ENCODE measurements at regions not wholly inside any gene's neighbourhood (a gene's known extent, or its start where the extent isn't known, plus 50 kb on each side); places are given as distances from the start of the nearest gene placed in this dataset.

DNA sequence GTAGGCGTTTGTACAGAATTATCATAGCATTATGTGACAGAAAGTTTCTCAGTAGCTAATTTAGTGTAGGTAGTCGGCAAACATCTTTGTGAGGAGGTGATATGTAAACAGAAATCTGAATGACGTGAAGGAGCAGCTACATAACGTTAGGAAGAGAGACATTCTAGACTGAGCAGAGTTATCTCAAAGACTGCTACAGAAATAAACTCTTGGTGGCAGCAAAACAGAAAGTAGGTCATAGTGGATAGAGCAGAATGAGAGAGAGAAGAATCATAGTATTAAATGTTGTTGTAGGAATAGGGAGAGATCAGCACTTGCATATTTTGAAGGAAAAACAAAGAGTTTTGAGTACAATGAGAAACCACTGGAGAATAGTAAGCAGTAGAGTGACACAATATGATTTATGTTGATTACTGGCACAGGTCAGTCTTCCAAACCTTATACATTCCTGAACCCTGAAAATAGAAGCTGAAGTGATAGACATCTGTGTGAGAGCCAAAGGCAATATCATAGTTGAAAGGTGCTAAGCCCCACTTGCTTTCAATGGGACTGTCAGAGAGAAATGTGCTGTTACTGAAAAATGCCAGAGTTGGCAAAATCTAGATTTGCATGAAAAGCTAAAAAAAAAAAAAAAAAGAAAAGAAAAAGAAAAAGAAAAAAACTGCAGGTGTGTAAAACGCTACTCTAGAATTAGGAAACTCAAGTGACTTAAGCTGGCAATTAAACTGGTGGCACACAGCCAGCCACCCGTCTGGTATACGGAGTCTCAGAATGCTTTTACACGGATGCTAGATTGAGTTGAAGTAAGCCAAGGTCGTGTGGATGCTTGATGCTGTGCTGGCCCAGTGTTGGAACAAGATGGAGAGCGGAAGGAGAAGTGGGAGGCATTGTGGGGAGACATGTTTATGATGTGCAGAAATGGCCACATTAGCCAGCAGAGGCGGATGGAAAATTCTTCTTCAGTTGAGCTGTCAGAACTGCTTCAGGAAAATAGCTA is 750.2 kb upstream of the HS3ST1 start:
- POLR2A ChIA-PET = no interaction called here
- H3K9me3 ChIP-seq = no peaks in the 10 kb centered on the region
- H3K4me2 ChIP-seq = no peak overlapping the region
- H3K27ac ChIP-seq = no peak overlapping the region
- no peak overlapping the region for H3K4me3 ChIP-seq
- CTCF ChIA-PET = no interaction called here
- ATAC-seq = no peak
- under 1% methylated on average over 11 of the region's 11 CpGs for WGBS (ENCODE audit: missing lambda C conversion rate)
- FAIRE-seq = no peak
- no peaks in the 10 kb centered on the region for H3K4me1 ChIP-seq
- TF ChIP-seq CBX8 (IDR thresholded peaks at IDR 0.05) (no peak), ESRRA (IDR thresholded peaks at IDR 0.05; ENCODE audit: borderline replicate concordance, low read length) (no peak), RFX5 (IDR thresholded peaks at IDR 0.05) (no peak), ZFP36 (IDR thresholded peaks at IDR 0.05; ENCODE audit: borderline replicate concordance, partially characterized antibody) (no peak), EHF (CRISPR knock-in tag; IDR thresholded peaks at IDR 0.05) (no peak)
- TF ChIP-seq, protein P1, sequence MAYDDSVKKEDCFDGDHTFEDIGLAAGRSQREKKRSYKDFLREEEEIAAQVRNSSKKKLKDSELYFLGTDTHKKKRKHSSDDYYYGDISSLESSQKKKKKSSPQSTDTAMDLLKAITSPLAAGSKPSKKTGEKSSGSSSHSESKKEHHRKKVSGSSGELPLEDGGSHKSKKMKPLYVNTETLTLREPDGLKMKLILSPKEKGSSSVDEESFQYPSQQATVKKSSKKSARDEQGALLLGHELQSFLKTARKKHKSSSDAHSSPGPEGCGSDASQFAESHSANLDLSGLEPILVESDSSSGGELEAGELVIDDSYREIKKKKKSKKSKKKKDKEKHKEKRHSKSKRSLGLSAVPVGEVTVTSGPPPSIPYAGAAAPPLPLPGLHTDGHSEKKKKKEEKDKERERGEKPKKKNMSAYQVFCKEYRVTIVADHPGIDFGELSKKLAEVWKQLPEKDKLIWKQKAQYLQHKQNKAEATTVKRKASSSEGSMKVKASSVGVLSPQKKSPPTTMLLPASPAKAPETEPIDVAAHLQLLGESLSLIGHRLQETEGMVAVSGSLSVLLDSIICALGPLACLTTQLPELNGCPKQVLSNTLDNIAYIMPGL (CRISPR knock-in tag; IDR thresholded peaks at IDR 0.05; ENCODE audit: borderline replicate concordance) = no peak
- DNase-seq (ENCODE audit: low read depth in 1 of 2, low spot score in 1 of 2) = no peak

DNA sequence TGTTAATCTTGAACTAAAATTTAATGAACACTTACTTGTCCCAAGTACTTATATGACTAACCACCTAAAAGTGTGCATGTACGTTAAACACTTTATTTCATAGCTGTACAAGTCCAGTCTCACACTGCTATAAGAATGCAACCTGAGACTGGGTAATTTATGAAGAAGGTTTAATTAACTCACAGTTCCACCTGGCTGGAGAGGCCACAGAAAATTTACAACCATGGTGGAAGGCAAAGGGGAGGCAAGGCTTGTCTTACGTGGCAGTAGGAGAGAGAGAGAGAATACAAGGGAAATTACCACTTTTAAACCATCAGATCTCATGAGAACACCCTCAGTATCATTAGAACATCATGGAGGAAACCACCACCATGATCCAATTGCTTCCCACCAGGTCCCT is 748.7 kb upstream of the HS3ST1 start:
- no peak for DNase-seq (ENCODE audit: low read depth in 1 of 2, low spot score in 1 of 2)
- FAIRE-seq = no peak
- 0% methylated on average over 2 of the region's 2 CpGs for WGBS (ENCODE audit: missing lambda C conversion rate)
- Histone ChIP-seq H3K9me3 (no peaks in the 10 kb centered on the region), H3K4me1 (no peaks in the 10 kb centered on the region), H3K27ac (no peak overlapping the region), H3K4me3 (no peak overlapping the region), H3K4me2 (no peak overlapping the region)
- ChIA-PET POLR2A (no interaction called here), CTCF (no interaction called here)
- no peak for ATAC-seq
- TF ChIP-seq, protein P2, sequence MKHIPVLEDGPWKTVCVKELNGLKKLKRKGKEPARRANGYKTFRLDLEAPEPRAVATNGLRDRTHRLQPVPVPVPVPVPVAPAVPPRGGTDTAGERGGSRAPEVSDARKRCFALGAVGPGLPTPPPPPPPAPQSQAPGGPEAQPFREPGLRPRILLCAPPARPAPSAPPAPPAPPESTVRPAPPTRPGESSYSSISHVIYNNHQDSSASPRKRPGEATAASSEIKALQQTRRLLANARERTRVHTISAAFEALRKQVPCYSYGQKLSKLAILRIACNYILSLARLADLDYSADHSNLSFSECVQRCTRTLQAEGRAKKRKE (CRISPR knock-in tag; IDR thresholded peaks at IDR 0.05; ENCODE audit: low read depth) = no peak
- TF ChIP-seq NPAS2 (CRISPR knock-in tag; IDR thresholded peaks at IDR 0.05; ENCODE audit: borderline replicate concordance) = no peak
- TF ChIP-seq HOXA7 (CRISPR knock-in tag; IDR thresholded peaks at IDR 0.05) = no peak
- TF ChIP-seq, protein P3, sequence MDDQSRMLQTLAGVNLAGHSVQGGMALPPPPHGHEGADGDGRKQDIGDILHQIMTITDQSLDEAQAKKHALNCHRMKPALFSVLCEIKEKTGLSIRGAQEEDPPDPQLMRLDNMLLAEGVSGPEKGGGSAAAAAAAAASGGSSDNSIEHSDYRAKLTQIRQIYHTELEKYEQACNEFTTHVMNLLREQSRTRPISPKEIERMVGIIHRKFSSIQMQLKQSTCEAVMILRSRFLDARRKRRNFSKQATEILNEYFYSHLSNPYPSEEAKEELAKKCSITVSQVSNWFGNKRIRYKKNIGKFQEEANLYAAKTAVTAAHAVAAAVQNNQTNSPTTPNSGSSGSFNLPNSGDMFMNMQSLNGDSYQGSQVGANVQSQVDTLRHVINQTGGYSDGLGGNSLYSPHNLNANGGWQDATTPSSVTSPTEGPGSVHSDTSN (IDR thresholded peaks at IDR 0.05) = no peak
- TF ChIP-seq CBX2 (IDR thresholded peaks at IDR 0.05; ENCODE audit: borderline replicate concordance, low read depth) = no peak
- TF ChIP-seq FOSL2 (IDR thresholded peaks at IDR 0.05) = no peak
- TF ChIP-seq FOSL2 (CRISPR knock-in tag; IDR thresholded peaks at IDR 0.05) = no peak
- TF ChIP-seq RARB (CRISPR knock-in tag; IDR thresholded peaks at IDR 0.05) = no peak
- no peak for TF ChIP-seq HOXB5 (CRISPR knock-in tag; IDR thresholded peaks at IDR 0.05)
- TF ChIP-seq ZSCAN20 (CRISPR knock-in tag; IDR thresholded peaks at IDR 0.05) = no peak
- TF ChIP-seq, protein P4, sequence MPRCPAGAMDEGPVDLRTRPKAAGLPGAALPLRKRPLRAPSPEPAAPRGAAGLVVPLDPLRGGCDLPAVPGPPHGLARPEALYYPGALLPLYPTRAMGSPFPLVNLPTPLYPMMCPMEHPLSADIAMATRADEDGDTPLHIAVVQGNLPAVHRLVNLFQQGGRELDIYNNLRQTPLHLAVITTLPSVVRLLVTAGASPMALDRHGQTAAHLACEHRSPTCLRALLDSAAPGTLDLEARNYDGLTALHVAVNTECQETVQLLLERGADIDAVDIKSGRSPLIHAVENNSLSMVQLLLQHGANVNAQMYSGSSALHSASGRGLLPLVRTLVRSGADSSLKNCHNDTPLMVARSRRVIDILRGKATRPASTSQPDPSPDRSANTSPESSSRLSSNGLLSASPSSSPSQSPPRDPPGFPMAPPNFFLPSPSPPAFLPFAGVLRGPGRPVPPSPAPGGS (IDR thresholded peaks at IDR 0.05) = no peak
- TF ChIP-seq FOSB (CRISPR knock-in tag; IDR thresholded peaks at IDR 0.05) = no peak
- TF ChIP-seq RFX5 (IDR thresholded peaks at IDR 0.05) = no peak
- TF ChIP-seq, protein P5, sequence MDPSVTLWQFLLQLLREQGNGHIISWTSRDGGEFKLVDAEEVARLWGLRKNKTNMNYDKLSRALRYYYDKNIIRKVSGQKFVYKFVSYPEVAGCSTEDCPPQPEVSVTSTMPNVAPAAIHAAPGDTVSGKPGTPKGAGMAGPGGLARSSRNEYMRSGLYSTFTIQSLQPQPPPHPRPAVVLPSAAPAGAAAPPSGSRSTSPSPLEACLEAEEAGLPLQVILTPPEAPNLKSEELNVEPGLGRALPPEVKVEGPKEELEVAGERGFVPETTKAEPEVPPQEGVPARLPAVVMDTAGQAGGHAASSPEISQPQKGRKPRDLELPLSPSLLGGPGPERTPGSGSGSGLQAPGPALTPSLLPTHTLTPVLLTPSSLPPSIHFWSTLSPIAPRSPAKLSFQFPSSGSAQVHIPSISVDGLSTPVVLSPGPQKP (IDR thresholded peaks at IDR 0.05; ENCODE audit: low read depth, low read length) = no peak
- no peak for TF ChIP-seq JUNB (IDR thresholded peaks at IDR 0.05)
- TF ChIP-seq, protein P6, sequence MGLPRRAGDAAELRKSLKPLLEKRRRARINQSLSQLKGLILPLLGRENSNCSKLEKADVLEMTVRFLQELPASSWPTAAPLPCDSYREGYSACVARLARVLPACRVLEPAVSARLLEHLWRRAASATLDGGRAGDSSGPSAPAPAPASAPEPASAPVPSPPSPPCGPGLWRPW (IDR thresholded peaks at IDR 0.05) = no peak
